Lower leg skin (tissue), 4 donors: ENCODE measurements at regions not wholly inside any gene's neighbourhood (a gene's known extent, or its start where the extent isn't known, plus 50 kb on each side); places are given as distances from the start of the nearest gene placed in this dataset.

Experiments used
- DNase-seq, 2 donors: peaks; one replicate each; pipeline ENCODE4 v3.0.0-alpha.2; 2019; ENCODE audit warnings: low spot score in 2 of 2
- H3K4me3 ChIP-seq: fragments of 200-600 bp; sonication (generic); 2 replicates; pipeline ENCODE4 v1.5.1; 2017; ENCODE audit warnings: mild to moderate bottlenecking, low read depth; ENCODE audit not compliant: poor library complexity, severe bottlenecking
- CTCF ChIP-seq, 3 donors: fragments of 450-650 bp; IDR thresholded peaks; one replicate each; pipeline ENCODE4 v1.5.1; 2016; ENCODE audit warnings: antibody characterized with exemption in 3 of 3, mild to moderate bottlenecking in 3 of 3, moderate library complexity in 2 of 3
- POLR2A ChIP-seq, 2 donors: fragments of 450-650 bp; IDR thresholded peaks; one replicate each; pipeline ENCODE4 v1.6.1; 2016 to 2017; ENCODE audit warnings: antibody characterized with exemption in 2 of 2, mild to moderate bottlenecking in 1 of 2, moderate library complexity in 1 of 2
- WGBS, 2 donors: methylation state at CpG; one replicate each; pipeline ENCODE4 v1.1.5; 2018; 5-methylcytosine and 5-hydroxymethylcytosine counted together
- intact Hi-C: fragments of 100-400 bp; cut with DNase I; formaldehyde crosslinking; loops from one replicate; pipeline ENCODE4 v1.15.0; 2023; ENCODE audit warnings: low total_unique reads

DNA sequence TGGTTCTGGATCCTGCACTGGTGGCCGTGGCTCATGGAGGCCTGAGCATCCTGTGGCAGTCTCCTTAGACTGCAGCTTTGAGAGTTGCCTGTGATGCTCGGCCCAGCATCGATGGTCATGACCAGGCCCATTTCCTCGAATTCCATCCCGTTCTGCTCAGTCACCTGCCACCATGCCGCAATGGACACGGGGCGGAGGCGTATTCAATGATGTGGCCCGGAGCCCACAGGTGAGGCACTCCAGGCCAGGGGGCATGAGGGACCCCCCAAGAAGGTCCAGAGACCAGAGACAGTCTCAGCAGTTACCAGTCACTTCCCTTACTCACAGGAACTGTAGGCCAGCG is 53.6 kb downstream of the SHANK2 start:
- DNase-seq = no peak
- WGBS, 2 donors = 94 to 96% methylated on average over 11 of the region's 11 CpGs
- intact Hi-C loops = no loop called here
- H3K4me3 ChIP-seq = no peak overlapping the region
- TF ChIP-seq CTCF (IDR thresholded peaks at IDR 0.05) = no peak
- TF ChIP-seq POLR2A (IDR thresholded peaks at IDR 0.05) = no peak

- intact Hi-C loops = no loop called here
- DNase-seq = no peak
- TF ChIP-seq CTCF (IDR thresholded peaks at IDR 0.05) (no peak), POLR2A (IDR thresholded peaks at IDR 0.05) (no peak)
- WGBS, 2 donors = 88 to 92% methylated on average over 17 of the region's 17 CpGs
- no peak overlapping the region for H3K4me3 ChIP-seq
Measured at GRCh38 chr11:71198141-71198822, 54.1 kb downstream of the SHANK2 start.

DNA sequence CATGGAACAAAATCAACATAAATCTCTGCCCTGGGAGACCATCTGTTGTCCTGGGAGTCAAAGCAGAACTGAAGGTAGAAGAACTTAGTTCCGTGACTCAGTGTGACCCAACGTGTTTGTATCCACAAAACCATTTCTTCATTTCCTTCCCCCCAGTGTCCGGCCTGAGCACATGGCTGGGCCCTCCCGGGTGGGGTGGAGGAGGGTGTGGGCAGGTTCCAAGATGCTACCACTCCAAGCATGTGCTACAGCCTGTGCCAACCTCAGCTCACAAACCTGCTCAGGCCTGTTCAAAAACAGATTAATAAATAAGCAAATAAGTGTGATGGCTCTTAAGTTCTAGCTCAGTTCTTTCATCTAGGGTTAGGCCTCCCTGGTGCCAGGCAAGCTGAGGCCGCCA is 55.3 kb downstream of the SHANK2 start:
- H3K4me3 ChIP-seq = no peak overlapping the region
- intact Hi-C loops = no loop called here
- no peak for DNase-seq
- TF ChIP-seq POLR2A (IDR thresholded peaks at IDR 0.05) (no peak), CTCF (IDR thresholded peaks at IDR 0.05) (no peak)
- 55 to 57% methylated on average over 5 of the region's 5 CpGs for WGBS, 2 donors

DNA sequence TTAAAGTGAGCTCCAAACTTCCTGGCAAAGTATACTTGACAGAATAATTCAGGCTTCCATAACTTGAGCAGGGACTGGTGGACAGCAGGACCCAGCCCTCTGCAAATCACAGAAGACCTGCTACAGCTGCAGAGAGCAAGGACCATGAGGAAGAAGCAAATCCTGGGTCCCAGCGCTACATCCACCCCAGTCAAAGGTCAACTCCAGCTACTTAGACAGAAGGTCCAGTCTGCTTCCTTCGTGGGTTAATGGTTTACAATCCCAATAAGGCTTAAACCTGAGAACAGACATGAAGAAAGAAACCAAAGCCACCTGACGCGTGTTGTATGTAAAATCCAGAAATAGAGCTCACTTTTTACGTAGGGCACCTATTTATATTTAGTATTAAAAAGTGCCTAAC is 57.7 kb downstream of the SHANK2 start:
- no peak for TF ChIP-seq CTCF (IDR thresholded peaks at IDR 0.05)
- TF ChIP-seq POLR2A (IDR thresholded peaks at IDR 0.05) = no peak
- no peak overlapping the region for H3K4me3 ChIP-seq
- intact Hi-C loops = no loop called here
- WGBS, 2 donors = 89 to 90% methylated on average over 5 of the region's 5 CpGs
- no peak for DNase-seq

DNA sequence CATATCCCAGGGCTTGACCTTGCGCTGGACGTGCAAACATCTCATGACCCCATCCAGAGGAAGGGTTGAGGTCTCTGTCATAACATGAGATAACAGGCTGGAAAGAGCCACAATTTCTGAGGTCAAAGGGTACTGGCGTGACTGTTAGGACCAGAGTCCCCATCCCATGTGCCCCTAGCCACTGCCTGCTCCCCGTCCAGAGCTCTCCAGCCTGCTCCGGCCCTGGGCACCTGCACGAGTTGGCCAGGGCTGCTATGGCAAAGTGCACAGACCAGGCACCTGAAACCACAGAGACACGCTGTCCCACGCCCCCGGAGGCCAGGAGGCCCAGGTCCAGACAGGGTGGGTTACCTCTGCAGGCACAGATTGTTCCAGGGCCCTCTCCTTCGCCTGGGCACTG is 58.9 kb downstream of the SHANK2 start:
- H3K4me3 ChIP-seq = no peak overlapping the region
- intact Hi-C loops = no loop called here
- TF ChIP-seq POLR2A (IDR thresholded peaks at IDR 0.05) (no peak), CTCF (IDR thresholded peaks at IDR 0.05) (no peak)
- WGBS, 2 donors = 89 to 92% methylated on average over 8 to 10 of the region's 10 CpGs
- DNase-seq = no peak

- intact Hi-C loops = no loop called here
- TF ChIP-seq CTCF (IDR thresholded peaks at IDR 0.05) (no peak), POLR2A (IDR thresholded peaks at IDR 0.05) (no peak)
- no peak overlapping the region for H3K4me3 ChIP-seq
- WGBS, 2 donors = 81 to 84% methylated on average over 3 of the region's 3 CpGs
- no peak for DNase-seq
Measured at GRCh38 chr11:71192629-71193028, 59.7 kb downstream of the SHANK2 start.
